ENCODE measurements at regions not wholly inside any gene's neighbourhood (a gene's known extent, or its start where the extent isn't known, plus 50 kb on each side); places are given as distances from the start of the nearest gene placed in this dataset.

DNA sequence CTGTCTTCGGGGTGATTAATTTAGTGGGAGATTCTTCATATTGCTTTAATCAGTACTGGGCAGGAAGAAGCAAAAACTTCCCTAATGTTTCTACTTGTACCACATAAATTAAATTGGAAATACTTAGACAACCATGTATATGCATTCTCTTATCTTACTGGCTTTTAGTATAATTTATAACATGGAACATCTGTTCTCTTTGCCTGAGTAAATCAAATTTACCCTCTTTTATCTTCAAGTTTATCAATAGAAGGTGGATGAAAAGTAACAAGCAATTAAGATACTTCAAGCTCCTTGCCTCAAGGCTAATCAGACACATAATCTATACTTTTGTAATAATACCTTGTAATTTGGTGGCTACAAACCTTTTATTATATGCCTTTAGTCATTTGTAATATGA lies 274.4 kb upstream of the ARX start:
- DNase-seq (ENCODE audit: low read depth) = no peak
- no peak overlapping the region for H3K4me3 ChIP-seq (ENCODE audit: low read depth, low read length)
- TF ChIP-seq, protein P1, sequence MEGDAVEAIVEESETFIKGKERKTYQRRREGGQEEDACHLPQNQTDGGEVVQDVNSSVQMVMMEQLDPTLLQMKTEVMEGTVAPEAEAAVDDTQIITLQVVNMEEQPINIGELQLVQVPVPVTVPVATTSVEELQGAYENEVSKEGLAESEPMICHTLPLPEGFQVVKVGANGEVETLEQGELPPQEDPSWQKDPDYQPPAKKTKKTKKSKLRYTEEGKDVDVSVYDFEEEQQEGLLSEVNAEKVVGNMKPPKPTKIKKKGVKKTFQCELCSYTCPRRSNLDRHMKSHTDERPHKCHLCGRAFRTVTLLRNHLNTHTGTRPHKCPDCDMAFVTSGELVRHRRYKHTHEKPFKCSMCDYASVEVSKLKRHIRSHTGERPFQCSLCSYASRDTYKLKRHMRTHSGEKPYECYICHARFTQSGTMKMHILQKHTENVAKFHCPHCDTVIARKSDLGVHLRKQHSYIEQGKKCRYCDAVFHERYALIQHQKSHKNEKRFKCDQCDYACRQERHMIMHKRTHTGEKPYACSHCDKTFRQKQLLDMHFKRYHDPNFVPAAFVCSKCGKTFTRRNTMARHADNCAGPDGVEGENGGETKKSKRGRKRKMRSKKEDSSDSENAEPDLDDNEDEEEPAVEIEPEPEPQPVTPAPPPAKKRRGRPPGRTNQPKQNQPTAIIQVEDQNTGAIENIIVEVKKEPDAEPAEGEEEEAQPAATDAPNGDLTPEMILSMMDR (IDR thresholded peaks at IDR 0.05; ENCODE audit: insufficient read depth, low read depth, low read length) = no peak

DNA sequence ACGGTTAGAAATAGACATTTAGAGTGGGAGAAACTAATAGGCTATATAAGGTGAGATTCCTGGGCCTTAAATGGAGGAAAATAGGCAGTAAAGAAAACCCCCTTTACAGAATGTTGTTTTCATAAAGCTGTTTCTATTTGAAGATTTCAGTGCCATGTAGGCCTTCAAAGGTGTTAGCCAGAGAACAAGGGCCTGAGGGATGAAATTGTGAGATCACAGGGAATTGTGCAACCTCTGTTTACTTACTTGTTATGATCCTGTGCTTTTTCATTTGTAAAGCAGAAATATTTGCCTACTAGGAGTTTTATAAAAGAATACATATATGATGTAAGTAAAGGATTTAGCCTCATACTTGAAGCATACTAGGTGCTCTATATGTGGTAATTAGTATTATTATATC lies 272.9 kb upstream of the ARX start:
- DNase-seq (ENCODE audit: low read depth) = no peak
- TF ChIP-seq, protein P1 (IDR thresholded peaks at IDR 0.05; ENCODE audit: insufficient read depth, low read depth, low read length) = no peak
- H3K4me3 ChIP-seq (ENCODE audit: low read depth, low read length) = no peak overlapping the region

DNA sequence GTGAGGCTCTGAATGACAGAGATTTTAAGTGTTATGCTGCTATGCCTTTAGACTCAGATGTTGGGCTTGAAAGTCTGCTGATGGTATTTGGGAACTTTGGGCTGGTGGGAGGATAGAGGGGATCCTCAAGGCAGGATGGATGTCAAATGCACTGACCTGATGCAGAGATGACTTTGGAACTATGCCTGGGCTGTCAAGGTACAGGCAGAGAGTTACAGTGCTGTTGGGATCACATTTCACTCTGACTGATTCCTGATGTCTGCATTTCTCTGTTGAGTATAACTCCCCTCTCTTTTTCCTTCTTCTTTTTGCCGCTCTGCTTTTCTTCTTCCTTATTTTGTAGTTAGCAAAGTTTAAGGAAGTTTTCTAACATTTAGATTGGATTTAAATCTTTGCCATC lies 271.8 kb upstream of the ARX start:
- TF ChIP-seq, protein P1 (IDR thresholded peaks at IDR 0.05; ENCODE audit: insufficient read depth, low read depth, low read length) = no peak
- no peak for DNase-seq (ENCODE audit: low read depth)
- no peak overlapping the region for H3K4me3 ChIP-seq (ENCODE audit: low read depth, low read length)

DNA sequence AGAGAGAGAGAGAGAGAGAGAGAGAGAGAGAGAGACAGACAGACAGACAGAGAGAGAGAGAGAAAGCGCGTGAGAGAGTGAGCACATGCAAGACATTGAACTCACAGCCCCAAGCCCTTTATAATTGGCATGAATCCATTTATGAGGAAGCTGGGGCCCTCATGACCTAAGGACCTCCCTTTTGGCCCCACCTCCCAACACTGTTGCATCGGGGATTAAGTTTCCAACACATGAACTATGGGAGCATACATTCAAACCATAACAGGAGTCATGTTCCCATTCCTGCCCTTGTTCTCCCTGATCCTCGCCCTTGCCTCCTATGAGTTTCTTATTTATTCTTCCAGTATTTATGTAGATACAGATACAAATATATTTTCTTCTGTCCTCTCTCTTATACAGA lies 269.8 kb upstream of the ARX start:
- TF ChIP-seq, protein P1 (IDR thresholded peaks at IDR 0.05; ENCODE audit: insufficient read depth, low read depth, low read length) = no peak
- no peak overlapping the region for H3K4me3 ChIP-seq (ENCODE audit: low read depth, low read length)
- no peak for DNase-seq (ENCODE audit: low read depth)

DNA sequence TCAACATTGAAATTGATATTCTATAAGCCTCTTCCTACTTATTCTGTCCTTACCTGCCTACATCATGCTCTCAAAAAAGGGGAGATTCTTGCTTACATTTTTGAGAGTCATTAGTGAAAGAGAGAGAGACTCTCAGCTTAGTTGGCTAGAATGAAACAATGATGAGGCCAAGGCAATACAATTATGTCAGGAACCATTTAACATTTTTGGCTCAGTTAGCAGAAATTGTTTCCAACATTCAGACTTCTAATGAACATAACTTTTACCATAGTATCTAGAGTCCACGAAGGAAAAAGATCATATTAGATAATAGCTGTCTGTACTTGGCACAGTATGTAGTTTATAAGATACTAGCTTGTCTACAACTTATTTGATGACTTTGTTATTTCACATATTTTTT lies 263.7 kb upstream of the ARX start:
- TF ChIP-seq, protein P1 (IDR thresholded peaks at IDR 0.05; ENCODE audit: insufficient read depth, low read depth, low read length) = no peak
- no peak for DNase-seq (ENCODE audit: low read depth)
- no peak overlapping the region for H3K4me3 ChIP-seq (ENCODE audit: low read depth, low read length)

DNA sequence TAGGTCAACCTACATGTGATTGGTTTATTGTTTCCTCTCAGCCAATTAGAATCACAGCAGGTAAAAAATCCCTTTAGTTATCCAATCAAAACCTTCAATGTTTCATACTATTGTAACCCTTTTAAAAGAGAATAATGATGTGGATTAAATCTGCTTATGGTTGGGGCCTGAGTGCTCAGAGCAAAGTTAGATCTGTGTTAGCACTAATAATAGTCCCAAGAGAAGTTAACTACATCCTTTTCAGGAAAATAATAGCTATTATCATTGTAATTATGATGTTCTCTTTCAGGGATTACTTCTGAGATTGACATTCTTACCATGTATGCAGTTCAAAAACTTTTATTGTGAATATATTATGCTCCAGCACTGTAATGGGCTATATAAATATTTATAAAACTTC lies 262.6 kb upstream of the ARX start:
- no peak overlapping the region for H3K4me3 ChIP-seq (ENCODE audit: low read depth, low read length)
- TF ChIP-seq, protein P1 (IDR thresholded peaks at IDR 0.05; ENCODE audit: insufficient read depth, low read depth, low read length) = no peak
- DNase-seq (ENCODE audit: low read depth) = no peak

DNA sequence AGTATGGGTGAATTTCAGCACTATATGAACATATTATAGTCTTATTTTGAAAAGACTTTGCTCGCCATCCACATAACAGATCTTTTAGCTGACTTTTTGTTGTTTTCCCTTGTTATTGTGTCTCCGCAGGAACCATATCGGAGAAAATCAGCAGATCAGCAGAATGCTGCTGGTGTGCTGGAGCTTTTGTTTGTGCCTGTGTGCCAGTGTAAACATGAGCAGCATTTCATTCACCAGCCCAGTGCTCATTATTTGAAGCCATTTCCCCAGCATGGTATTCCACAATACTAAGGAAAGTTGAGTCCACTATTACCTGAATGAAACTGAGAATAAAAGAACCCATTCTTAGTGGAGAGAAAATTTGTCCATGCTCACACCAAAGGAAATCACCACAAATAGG lies 261.8 kb upstream of the ARX start:
- TF ChIP-seq, protein P1 (IDR thresholded peaks at IDR 0.05; ENCODE audit: insufficient read depth, low read depth, low read length) = no peak
- no peak for DNase-seq (ENCODE audit: low read depth)
- no peak overlapping the region for H3K4me3 ChIP-seq (ENCODE audit: low read depth, low read length)
